HG03558 (cell line): ENCODE measurements at regions not wholly inside any gene's neighbourhood (a gene's known extent, or its start where the extent isn't known, plus 50 kb on each side); places are given as distances from the start of the nearest gene placed in this dataset.

Experiments
- ATAC-seq: cut with Tn5 transposase; IDR thresholded peaks from one replicate; pipeline ENCODE4 v1.9.1; 2021; ENCODE audit warnings: moderate number of reproducible peaks; ENCODE audit not compliant: unreplicated experiment; ENCODE audit errors: extremely low read depth

DNA sequence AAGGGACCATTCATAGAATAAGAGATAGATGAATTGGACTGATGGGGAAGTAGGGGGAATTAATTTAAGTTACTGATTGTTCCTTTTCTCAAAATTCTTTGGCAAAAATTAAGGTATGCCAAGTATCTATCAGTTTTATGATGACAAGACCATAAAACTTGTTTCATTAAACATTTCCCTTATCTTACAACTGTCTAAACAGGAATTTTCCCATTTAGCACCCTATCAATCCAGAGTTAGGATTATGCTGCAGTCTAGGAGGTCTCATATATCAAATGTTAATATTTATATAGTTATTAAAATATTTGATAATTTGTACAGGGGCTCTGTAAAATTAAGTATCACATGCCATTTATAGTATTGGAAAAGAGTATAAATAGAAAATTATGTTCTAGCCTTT, 51.5 kb upstream of the ARID1B start:
- no peak for ATAC-seq

DNA sequence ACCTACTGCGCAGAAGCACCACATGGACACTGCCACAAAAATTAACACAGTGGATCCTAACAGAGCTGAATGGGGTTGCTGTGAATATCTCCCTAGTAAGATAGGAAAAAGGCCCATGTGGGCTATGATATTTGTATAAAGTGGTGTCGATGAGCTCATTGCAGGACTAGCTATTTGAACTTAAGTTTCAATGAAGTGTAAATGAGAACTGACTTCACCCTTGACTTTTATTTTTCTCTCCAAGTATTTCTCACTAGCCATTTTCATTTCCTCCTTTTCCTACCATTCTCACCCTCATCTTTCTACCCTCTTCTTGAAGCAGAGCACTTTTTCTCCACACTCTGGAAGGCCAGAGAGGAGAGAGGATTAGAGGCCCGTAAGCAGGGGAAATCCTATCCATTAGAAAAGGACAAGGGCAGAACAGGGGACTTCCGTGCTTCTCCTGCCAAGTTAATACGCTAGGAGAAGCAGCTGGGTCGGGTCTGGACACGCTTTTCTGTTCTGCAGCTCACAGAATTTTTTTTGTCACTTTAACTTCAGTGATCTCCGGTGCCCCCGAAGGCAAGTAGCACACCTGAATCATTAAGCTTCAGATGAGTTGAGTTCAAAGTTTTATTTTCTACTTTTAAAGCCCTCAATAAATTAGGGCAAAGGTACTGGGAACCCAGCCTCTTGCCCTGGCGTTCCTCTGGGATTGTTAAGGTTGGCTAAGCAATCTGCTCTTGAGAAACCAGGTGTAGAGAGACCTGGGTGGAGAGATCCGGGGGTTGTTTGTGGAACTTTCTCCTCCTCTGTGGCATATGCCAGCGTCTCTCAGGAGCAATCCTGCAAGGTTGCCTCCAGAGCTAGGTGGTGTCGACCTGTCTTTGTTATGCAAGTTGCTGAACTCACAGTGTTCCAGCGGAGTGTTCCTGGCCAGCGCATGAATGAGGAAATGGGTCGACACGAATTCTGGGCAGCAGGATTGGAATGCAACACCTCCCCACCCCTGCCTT, 56.2 kb upstream of the ARID1B start:
- peak; percentile 37 for ATAC-seq

DNA sequence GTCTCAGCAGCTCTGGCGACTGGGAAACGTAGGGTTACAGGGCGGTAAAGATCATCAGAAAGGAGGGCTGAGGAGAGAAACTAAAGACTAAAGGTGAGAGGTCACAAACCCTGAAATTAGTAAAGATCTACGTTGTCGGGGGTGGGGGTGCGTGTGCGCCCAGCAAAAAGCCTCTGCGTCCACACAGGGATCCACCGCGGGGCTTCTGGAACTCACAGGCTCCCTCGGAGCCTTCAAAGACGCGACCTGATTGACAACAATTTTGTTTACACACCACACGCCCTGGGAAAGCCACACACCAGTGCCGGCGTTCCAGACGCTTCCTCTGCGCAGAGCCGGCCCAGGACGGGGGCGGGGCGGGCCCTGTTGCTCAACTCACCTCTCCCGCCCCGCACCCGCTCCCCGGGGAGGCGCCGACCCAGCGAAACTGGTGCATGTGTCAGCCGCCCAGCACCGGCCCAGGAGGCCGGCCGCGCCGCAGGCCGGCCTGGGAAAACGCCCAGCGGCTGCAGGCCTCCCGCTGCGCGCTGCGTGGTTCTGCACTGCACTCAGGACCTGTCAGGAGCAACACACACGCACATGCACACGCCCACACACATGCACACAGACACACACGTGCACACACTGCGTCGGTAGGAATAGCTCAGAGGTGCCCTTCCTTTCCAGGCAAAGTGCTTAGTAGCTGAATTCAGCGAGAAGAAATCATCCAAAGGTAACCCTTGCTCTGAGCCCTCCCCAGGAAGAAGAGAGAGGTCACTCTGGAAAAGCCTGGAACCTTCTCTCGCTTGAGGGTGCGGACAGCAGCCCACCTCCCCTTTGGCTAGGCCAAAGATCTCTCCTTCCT, 57.2 kb upstream of the ARID1B start:
- ATAC-seq, result peak; percentile 49

DNA sequence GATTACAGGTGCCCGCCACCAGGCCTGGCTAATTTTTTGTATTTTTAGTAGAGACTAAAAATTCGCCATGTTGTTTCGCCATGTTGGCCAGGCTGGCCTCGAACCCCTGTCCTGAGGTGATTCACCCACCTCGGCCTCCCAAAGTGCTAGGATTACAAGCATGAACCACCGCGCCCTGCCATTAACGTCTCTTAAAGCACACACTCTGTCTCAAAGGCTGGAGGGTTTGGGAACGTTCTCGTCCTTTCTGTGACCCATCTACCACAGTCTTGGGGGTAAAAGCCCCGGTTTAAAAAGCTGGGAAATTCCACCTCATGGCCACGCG, 57.8 kb upstream of the ARID1B start:
- ATAC-seq, result no peak

DNA sequence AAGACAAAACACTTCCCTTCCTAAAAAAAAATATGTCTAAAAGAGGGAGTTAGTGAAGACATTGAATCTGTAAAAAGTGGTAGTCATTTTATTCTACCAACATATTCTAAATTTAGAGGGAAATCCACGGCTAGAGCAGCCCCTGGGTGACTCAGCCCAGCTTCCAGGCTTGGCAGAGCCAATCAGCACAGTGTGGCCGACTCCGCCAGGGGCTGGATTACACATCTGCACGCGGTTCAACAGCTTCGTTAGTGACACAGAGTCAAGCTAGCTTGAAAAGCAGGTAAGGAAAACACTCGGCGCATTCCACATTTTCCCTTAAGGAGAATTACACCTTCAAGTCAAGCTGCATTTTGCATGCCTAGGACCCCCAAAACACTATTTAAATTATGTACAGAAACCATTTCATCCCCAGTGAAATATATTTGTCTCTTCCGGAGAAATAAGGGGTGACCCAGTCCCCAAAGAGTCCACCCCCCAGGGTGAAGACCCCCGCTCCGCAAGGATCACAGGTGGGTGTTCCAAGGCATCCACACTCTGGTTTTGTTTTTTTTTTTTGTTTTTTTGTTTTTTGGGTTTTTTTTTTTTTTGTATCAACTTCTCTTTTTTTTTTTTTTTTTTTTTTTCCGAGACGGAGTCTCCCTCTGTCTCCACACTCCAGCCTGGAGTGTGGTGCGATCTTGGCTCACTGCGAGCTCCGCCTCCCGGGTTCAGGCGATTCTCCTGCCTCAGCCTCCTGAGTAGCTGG, 58.4 kb upstream of the ARID1B start:
- ATAC-seq, result no peak

DNA sequence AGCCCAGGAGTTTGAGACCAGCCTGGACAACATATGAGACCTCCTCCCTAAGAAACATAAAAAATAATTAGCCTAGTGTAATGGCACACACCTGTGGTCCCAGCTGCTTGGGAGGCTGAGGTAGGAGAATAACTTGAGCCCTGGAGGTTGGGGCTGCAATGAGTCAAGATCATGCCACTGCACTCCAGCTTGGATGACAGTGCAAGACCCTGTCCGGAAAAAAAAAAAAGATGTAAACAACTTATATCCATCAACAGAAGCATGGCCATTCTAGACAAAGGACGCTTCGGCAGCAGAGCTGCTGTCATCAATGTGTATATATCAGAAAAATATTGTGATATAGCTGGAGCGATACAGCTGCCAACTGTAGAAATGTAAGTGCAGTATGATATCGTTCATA, 59.6 kb upstream of the ARID1B start:
- no peak for ATAC-seq

DNA sequence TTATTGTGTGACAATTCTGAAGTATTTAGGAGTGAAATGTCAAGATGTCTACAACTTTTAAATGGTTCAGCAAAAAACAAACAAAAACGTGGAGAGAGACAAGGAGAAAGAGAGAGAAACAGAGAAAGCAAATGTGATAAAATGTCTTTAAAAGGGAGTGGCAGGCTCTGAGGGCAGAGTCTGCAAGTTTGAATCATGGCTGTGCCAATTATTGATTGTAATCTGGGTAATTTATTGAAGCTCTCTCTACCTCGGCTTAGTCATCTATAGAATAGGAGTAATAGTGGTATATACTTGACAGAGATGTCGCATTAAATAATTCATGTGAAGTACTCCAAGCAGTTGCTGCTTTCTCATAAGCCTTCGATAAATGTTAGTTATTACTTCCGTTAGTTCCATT, 61.3 kb upstream of the ARID1B start:
- no peak for ATAC-seq

DNA sequence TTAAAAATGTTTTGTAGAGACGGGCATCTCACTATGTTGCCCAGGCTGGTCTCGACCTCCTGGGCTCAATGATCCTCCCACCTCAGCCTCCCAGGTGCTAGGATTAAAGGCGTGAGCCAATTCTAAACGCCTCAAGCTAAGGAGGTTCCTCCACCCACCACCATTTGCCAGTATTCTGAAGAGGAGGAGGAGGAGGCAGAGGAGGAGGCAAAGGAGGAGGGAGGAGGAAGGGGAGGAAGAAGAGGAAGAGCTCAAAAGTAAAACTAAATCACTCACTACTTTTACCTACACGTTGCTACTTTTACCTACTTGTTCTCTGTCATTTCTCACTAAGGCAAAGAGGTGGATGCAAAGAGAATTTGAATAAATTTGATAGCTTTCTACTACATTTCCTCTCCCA, 63.6 kb upstream of the ARID1B start:
- no peak for ATAC-seq

DNA sequence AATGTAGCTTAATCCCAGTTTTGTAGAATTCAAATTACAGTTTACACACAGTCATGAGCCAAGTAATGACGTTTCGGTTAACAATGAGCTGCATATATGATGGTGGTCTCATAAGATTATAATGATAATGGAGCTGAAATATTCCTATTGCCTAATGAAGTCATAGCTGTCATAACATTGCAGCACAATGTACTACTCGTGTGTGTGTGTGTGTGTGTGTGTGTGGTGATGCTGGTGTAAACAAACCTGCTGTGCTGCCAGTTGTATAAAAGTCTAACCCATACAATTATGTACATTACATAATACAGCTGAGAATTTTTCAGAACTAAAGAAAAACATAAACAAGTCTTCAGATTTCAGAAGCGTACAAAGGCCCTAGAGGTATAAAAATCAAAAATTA, 66.7 kb upstream of the ARID1B start:
- no peak for ATAC-seq

DNA sequence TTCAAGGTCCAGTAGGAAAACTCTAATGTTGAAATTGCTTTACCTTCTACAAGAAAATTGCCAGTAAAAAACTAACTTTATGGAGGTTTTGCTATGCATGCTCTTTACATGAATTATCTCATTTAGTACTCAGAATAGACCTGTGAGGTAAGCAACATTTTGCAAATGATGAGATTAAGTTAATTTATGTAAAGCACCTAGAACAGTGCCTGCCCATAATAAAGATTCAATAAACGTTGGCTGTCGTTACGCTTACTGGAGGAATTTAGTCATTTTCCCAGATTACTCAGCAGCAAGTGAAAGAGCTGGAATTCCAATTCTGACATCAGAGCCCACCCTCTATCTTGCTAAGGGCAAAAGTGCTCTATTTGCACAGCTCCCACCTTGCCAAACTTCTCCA, 69.4 kb upstream of the ARID1B start:
- ATAC-seq, result no peak

DNA sequence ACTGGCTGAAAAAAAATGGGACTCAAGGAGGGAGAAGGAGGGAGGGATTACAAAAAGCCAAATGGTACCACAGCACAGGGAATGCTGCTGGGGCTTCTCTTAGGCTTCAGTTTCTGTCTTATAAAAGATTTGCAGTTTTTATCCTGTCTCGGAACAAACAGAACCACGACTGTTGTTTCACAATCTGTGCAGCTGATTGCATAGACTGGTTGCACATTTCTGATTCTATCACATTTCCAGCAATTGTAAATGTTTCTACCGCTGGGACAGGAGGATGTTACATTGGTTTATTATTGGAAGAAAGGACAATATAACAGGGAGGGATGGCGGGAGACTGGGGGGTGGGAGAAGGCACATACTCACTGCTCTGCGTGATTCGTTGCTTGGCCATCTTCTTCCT, 73.5 kb upstream of the ARID1B start:
- ATAC-seq, result no peak

DNA sequence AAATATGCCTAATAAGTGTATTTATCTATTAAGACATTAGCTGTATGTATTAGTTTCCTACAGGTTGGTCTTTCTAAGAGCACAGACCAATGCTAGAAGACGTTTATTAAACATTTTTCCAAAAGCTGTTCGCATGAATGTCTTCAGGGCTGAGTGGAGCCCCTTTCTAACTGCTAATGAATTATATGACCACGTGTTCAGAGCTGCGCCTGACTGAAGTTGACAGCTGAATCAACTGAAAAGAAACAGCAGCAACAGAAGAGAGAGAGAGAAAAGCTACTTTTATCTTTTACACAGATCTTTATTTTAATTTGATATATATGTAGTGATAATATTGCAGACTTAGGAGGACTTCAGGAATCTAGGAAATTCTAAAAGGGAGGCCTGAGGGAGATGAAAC, 75.2 kb upstream of the ARID1B start:
- ATAC-seq, result no peak

DNA sequence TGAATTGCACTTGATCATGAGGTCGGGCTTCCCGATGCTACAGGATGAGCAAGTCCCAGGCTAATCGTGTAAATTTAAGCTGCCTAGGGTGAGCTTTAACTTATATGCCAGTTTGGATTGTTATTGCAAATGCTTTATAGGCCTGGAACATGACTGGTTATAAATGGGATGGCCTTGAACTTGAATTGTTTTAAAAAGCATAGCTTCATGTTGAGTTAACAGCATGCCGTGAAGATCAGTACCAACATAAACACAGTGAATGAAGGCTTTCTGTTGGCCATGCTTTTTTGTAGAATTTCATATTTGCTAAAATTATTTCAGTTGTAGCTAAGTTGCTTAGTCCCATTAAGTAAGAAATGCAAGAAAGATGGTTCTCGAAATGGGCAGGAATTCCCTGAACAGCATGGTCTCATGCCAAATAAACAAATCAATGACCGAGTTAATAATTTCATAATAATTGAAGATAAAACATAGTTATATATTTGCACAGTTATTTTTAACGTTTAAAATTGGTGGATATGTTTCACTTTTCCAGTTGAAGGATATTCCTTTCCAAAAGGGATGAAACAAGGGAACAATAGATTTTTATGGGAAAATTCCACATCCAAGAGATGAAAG, 76.6 kb upstream of the ARID1B start:
- no peak for ATAC-seq

DNA sequence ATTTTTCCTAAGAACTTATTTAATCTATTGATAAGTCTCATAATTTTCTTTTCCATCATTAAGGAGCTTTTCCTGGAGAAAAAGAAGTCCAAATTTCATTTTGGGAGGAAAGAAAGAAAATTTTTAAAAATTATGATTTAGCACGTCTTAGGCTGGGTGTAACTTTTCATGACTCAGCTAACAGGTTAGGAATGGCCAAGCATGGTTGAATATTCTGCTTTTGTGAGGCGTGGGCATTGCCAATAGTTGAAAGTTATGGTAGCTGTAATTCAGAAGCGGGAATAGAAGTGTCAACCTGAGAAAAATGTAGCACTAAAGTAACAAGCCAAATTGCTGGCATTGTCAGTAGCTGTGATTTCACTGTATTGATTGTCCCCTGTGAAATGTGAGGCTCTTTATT, 77.2 kb upstream of the ARID1B start:
- no peak for ATAC-seq

DNA sequence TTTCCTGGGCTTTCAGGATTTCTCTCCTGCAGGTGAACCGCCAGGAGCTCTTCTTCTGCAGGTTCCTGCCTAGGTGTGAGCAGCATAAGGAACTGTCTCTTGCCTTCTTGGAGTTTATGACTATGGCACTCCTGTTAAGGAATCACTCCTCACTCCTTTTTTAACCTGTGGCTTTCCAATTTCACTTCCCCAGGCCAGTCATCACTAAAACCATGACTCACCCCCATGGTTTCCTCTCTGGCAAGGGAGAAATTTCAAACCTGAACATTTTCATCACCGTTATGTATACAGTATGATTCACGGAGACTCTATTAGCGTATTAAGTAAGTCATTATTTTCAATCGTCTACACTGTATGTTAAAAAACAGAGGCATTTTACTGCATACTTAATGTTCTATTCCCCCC, 78.2 kb upstream of the ARID1B start:
- ATAC-seq, result peak; percentile 36

DNA sequence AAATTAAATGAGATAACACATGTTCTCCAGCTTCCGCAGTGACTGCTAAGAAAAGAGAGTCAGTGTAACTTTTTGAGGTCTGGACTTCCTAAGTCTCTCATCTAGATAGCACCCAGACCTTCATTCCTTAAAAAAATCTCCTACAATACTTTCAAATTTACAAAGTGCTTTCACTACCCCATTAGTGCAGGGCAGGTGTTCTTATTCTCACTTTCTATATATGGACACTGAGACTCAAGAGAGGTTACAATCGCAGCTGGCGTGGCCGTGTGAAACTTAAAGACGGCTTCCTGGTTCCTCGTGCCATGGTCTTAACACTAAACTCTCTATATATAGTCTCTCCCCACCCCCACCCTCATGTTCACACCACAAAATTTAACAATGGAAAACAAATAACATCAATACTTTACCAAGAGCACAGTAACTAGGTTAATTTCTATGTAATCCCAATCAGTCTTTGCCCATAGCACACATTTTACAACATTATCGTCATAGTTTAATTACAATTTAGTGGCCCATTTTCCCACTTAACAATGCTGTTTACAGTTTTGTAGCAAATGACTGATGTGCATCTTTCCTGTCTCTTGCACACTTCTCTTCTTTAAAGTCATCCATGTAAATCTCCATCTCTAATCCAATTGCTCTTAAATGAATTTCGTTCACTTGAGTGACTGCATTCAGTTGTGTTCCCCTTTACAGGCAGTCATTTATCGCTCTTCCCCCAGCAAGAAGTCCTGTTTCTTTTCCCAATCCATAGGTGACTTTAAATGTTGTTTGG, 78.8 kb upstream of the ARID1B start:
- ATAC-seq, result peak; percentile 65

DNA sequence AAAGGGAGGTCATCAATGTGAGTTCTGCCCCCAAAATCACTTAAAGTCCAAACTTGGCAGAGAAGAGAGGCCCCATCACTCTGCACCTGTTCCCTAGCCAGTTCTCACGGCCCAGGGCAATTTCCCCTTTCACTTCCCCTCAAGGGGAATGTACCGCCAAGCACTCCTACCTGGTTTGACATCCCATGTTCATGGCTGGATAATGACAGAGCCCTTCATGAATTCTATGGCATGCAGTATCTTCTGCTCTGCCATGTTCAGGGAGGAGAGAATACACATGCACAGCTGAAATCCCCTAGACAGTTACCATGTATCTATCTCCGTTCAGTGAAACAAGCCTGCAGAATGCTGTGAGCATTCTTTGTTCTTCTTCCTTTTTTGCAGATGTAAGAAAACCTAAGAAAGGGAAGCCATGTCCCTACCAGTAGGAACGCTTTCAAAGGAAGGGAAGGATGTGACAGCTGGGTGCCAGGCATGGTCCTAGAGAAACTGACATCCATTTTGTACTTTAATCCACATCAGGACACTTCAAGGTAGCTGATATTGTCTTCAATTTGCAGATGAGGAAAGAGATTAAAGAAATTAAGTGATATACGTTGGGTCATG, 79.8 kb upstream of the ARID1B start:
- no peak for ATAC-seq

DNA sequence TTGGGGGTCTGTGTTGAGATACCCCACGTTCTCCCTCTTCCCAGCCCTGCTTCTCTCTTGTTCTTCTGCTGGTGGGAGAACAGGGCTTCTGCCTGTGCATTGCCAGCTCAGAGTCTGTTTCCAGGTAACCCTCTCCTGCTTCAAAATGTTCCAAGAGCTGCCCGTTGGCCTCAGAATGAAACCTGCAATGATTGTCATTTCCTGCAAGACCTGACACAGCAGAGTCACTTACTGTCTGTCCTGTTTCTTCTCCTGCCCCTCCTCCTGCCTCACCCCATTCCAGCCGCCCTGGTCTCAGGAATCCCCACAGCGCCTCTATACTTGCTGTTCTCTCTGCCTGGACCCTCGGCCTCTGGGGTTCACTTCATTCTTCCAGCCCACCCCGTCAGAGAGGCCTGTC, 81.4 kb upstream of the ARID1B start:
- ATAC-seq, result no peak

DNA sequence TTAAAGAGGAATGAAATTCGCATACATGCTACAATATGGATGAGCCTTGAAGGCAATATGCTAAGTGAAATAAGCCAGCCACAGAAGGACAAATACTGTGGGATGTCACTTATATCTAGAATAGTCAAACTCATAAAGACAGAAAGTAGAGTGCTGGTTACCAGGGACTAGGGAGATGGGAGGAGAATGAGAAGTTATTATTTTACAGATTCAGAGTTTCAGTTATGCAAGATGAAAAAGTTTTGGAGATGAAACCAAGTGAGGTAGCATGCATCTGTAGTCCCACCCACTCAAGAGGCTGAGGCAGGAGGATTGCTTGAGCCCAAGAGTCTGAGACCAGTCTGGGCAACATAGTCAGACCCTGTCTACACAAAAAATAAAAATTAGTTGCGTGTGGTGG, 82.5 kb upstream of the ARID1B start:
- ATAC-seq, result no peak
